Thoracic aorta (tissue), 2 donors: ENCODE measurements at regions not wholly inside any gene's neighbourhood (a gene's known extent, or its start where the extent isn't known, plus 50 kb on each side); places are given as distances from the start of the nearest gene placed in this dataset.

Experiments used
- ATAC-seq: fragments of 150-250 bp; one replicate; pipeline ENCODE4 v1.8.0; 2017; ENCODE audit warnings: low read depth; ENCODE audit not compliant: insufficient number of reproducible peaks, low FRiP score
- DNase-seq: peaks from one replicate; pipeline ENCODE4 v3.0.0-alpha.2; 2020; ENCODE audit warnings: low spot score
- H3K27ac ChIP-seq, 2 donors: fragments of 200-600 bp; sonication (generic); 1 replicate in 1 of 2; 2 replicates in 1 of 2; pipeline ENCODE4 v1.5.1; 2016; ENCODE audit warnings: mild to moderate bottlenecking in 2 of 2, moderate library complexity in 2 of 2
- H3K27me3 ChIP-seq: fragments of 200-600 bp; sonication (generic); replicated peaks from 2 replicates; pipeline ENCODE4 v1.6.0; 2016; ENCODE audit warnings: mild to moderate bottlenecking; ENCODE audit not compliant: insufficient read depth
- H3K36me3 ChIP-seq: fragments of 200-600 bp; sonication (generic); one replicate; pipeline ENCODE4 v1.5.1; 2016
- H3K4me1 ChIP-seq, 2 donors: fragments of 200-600 bp; sonication (generic); 1 replicate in 1 of 2; 2 replicates in 1 of 2; pipeline versions ENCODE4 v1.5.1 to v1.6.0; 2016; ENCODE audit warnings: low read depth in 2 of 2, mild to moderate bottlenecking in 1 of 2; ENCODE audit not compliant: control insufficient read depth in 1 of 2
- H3K4me3 ChIP-seq: fragments of 200-600 bp; sonication (generic); 2 replicates; pipeline ENCODE4 v1.5.1; 2016; ENCODE audit warnings: mild to moderate bottlenecking
- H3K9me3 ChIP-seq: fragments of 200-600 bp; sonication (generic); 2 replicates; pipeline ENCODE4 v1.5.1; 2016
- TF ChIP-seq, protein P1 (sequence below): fragments of 200-600 bp; sonication (generic); IDR thresholded peaks from one replicate; pipeline ENCODE4 v1.5.1; 2019; ENCODE audit warnings: antibody characterized with exemption

GRCh38 chr4:149870008-149870407 lies 54.4 kb upstream of the IQCM start:
- Histone ChIP-seq H3K27me3 (no peaks in the 10 kb centered on the region), H3K4me3 (no peak overlapping the region), H3K4me1 (no peaks in the 10 kb centered on the region), H3K36me3 (no peaks in the 10 kb centered on the region), H3K9me3 (no peaks in the 10 kb centered on the region), H3K27ac (no peak overlapping the region)
- TF ChIP-seq, protein P1, sequence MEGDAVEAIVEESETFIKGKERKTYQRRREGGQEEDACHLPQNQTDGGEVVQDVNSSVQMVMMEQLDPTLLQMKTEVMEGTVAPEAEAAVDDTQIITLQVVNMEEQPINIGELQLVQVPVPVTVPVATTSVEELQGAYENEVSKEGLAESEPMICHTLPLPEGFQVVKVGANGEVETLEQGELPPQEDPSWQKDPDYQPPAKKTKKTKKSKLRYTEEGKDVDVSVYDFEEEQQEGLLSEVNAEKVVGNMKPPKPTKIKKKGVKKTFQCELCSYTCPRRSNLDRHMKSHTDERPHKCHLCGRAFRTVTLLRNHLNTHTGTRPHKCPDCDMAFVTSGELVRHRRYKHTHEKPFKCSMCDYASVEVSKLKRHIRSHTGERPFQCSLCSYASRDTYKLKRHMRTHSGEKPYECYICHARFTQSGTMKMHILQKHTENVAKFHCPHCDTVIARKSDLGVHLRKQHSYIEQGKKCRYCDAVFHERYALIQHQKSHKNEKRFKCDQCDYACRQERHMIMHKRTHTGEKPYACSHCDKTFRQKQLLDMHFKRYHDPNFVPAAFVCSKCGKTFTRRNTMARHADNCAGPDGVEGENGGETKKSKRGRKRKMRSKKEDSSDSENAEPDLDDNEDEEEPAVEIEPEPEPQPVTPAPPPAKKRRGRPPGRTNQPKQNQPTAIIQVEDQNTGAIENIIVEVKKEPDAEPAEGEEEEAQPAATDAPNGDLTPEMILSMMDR = no peak
- DNase-seq = no peak
- ATAC-seq = no peak

- TF ChIP-seq, protein P1 = no peak
- Histone ChIP-seq H3K27ac (no peak overlapping the region), H3K36me3 (no peaks in the 10 kb centered on the region), H3K4me1 (peaks cover 0 to 11% of the 10 kb centered on the region in 2 donors), H3K4me3 (no peak overlapping the region), H3K27me3 (no peaks in the 10 kb centered on the region), H3K9me3 (no peaks in the 10 kb centered on the region)
- ATAC-seq (no peak), DNase-seq (no peak)
Observed at GRCh38 chr4:149881744-149882143, 66.1 kb upstream of the IQCM start.

DNA sequence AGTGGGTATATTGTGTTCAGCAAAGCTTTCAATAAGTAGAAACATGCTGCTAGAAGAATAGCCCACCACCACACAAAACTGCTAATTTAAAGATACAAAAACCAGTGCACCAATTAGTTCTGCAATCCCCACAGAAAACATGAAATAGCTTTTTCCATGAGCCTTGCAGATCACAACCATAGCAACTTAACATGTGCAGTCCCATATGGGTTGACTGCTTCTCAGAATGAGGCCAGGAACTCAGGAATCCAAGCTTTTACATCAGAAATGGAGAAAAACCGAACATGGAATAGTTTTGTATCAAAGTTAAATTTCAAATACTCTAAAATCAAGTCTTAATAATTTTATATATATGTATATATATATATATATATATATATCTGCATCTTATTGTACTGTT lies 66.6 kb upstream of the IQCM start:
- no peaks in the 10 kb centered on the region for H3K27me3 ChIP-seq
- no peak for DNase-seq
- no peak for ATAC-seq
- TF ChIP-seq, protein P1 = no peak
- H3K9me3 ChIP-seq = no peaks in the 10 kb centered on the region
- H3K27ac ChIP-seq = no peak overlapping the region
- H3K4me1 ChIP-seq = peaks cover 0 to 11% of the 10 kb centered on the region in 2 donors
- H3K36me3 ChIP-seq = no peaks in the 10 kb centered on the region
- no peak overlapping the region for H3K4me3 ChIP-seq

DNA sequence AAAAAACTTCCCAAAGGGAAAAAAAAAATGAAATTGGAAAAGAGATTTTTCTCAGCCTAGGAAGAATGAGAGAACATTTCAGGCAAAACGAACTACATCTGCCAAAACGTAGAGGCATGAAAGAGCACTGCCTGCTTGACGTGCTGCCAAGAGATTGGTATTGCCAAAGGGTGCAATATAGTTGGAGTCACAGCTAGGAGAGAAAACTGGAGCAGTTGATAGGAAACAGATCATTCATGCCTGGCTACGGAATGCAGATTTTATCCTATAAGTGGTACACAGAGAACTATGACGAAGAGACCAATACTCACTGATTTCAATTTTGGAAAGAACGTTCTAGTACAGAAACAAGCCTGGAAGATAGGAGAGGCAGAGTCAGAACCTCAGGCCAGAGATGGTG lies 68.4 kb upstream of the IQCM start:
- Histone ChIP-seq H3K4me1 (peaks cover 0 to 11% of the 10 kb centered on the region in 2 donors), H3K27ac (no peak overlapping the region), H3K27me3 (no peaks in the 10 kb centered on the region), H3K36me3 (no peaks in the 10 kb centered on the region), H3K9me3 (no peaks in the 10 kb centered on the region), H3K4me3 (no peak overlapping the region)
- TF ChIP-seq, protein P1 = no peak
- DNase-seq = no peak
- no peak for ATAC-seq

DNA sequence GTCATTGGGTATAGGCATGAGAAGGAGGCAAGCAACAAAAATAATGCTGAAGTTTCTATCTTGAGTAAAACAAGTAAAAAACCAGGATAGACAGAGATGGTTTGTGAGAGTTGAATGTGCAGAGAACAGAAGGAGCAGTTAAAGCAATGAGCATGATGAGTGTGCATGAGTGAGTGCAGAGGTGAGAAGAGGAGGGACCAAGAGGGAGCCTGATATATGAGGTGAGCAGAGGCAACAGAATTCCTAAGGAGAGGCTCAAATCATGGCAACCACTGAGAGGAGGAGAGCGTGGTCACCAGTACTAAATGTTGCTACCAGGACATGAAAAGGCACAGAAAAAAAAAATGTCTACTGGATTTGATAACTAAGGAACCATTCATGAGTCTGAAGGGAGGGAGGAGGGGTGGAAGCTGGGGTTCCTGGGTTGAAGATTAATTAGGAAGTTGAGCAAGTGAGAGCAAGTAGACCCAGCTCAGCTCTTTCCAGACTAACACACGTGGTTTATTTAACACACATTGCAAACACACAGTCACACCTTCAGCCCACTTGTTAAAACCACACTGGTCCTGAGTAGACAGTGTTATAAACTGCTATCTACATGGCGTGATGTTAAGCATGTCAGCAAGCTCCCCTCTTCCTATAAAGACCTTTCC lies 69.0 kb upstream of the IQCM start:
- ATAC-seq = no peak
- H3K9me3 ChIP-seq = no peaks in the 10 kb centered on the region
- DNase-seq = no peak
- no peak overlapping the region for H3K27ac ChIP-seq
- no peaks in the 10 kb centered on the region for H3K36me3 ChIP-seq
- no peaks in the 10 kb centered on the region for H3K27me3 ChIP-seq
- TF ChIP-seq, protein P1 = no peak
- H3K4me1 ChIP-seq = peaks cover 0 to 11% of the 10 kb centered on the region in 2 donors
- H3K4me3 ChIP-seq = no peak overlapping the region
